Stimulated activated CD8-positive, alpha-beta memory T cell treated with anti-CD3 and anti-CD28 coated beads, Interleukin-15, amount 100 ng/mL, for 24 hours (primary cell): ENCODE measurements at regions not wholly inside any gene's neighbourhood (a gene's known extent, or its start where the extent isn't known, plus 50 kb on each side); places are given as distances from the start of the nearest gene placed in this dataset.
"Not testable (repeated sequence)": the region's sequence is repeated elsewhere in the genome, so short reads cannot be mapped to it uniquely, and the experiment has no call there.

Source experiments
- DNase-seq: peaks from one replicate; pipeline ENCODE4 v3.0.0-alpha.2; 2020; ENCODE audit warnings: low read depth

- no peak for DNase-seq
These were observed 66.6 kb upstream of the RHOU start for GRCh38 chr1:228668553-228669241.

GRCh38 chr1:228669242-228669585 is 66.1 kb upstream of the RHOU start:
- DNase-seq, result no peak

GRCh38 chr1:228681076-228681565 is 54.2 kb upstream of the RHOU start:
- DNase-seq, result not testable (repeated sequence)

- no peak for DNase-seq
These were observed 51.9 kb upstream of the RHOU start for GRCh38 chr1:228683428-228683827.

GRCh38 chr1:228684607-228685006 is 50.7 kb upstream of the RHOU start:
- DNase-seq, result no peak

- DNase-seq, result no peak
These were observed 50.1 kb upstream of the RHOU start for GRCh38 chr1:228685081-228685660.
